ENCODE measurements at regions not wholly inside any gene's neighbourhood (a gene's known extent, or its start where the extent isn't known, plus 50 kb on each side); places are given as distances from the start of the nearest gene placed in this dataset.
"Not testable (repeated sequence)": the region's sequence is repeated elsewhere in the genome, so short reads cannot be mapped to it uniquely, and the experiment has no call there.

DNA sequence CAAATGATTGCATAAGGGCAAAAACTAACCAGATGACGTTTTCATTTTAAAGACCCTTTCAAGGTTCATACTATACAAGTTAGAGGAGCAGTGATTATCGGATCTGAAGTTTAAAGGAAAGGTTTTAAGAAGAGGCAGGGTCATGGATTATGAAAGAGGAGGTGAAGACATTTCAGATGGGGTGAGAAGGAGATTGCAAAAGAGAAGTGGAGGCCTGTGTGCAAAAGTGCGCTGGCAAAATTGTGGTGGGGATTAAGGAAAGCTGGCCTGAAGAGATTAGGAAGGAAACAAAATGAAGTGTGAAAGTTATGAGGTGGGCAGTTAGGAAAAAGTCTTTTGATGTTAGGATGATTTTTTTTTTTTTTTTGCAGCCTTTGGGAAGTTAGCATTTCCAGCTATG, 935.7 kb upstream of the FAM98A start:
- DNase-seq (ENCODE audit: low read depth): no peak

DNA sequence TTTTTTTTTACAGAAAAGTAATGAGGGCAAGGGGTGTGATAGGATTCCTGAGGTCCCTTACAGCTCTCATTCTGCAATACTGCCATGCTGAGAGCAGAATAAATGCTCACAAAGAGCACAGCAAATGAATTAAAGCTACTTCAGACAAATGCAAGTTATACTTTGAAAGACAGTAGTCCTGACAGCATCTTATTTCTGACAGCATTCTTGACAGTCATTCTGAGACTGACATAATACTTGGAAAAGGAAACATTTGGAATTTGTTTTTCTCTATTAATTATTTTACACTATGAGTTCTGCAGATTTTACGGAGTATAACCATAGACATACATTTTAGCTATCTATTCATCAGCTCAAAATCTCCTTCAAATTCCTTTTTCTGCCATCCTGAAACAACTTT, 935.2 kb upstream of the FAM98A start:
- no peak for DNase-seq (ENCODE audit: low read depth)

DNA sequence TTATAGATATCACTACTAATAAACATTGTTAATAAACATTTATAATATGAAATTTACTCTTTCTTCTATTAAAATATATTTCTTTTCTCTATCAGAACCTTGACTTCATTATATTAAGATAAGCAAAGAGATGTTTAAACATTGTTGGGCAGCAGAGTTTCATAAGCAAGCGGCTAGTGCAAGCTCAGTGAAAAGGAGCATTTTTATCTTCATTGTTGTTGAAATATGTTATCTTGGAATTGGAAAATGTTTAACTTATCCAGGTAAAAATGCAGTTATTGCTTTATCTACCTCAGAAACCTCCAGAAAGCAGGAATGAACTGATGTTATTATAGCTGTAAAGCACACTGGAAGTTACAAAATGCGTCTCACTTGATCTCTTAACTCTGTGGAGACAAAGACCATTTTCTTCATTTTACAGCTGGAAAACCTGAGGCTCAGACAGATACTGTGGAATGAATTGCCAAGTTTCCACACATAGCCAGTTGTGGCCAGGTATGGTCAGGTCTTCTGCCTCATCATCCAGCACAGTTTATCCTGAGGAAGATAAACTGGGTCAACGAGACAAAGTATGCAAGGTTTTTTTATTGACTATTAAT, 934.6 kb upstream of the FAM98A start:
- DNase-seq (ENCODE audit: low read depth): no peak

DNA sequence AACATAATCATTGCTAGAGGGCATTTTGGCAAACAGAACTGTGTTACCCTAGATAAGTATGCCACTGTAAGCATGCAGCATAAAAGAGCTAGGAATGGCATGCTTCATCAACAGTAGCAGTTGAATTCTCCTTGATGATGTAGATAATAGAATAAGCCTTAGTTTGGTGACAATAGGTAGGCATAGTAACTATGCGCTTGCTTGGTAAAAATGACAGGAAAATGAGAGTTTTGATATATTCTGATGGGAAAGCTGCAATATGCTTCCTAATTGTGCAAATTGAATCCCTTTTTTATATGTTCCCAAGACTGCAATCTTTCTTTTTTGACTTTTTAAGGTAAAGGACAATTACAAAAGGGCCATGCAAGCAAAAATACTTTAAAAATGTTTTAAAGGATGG, 930.9 kb upstream of the FAM98A start:
- DNase-seq (ENCODE audit: low read depth): no peak

DNA sequence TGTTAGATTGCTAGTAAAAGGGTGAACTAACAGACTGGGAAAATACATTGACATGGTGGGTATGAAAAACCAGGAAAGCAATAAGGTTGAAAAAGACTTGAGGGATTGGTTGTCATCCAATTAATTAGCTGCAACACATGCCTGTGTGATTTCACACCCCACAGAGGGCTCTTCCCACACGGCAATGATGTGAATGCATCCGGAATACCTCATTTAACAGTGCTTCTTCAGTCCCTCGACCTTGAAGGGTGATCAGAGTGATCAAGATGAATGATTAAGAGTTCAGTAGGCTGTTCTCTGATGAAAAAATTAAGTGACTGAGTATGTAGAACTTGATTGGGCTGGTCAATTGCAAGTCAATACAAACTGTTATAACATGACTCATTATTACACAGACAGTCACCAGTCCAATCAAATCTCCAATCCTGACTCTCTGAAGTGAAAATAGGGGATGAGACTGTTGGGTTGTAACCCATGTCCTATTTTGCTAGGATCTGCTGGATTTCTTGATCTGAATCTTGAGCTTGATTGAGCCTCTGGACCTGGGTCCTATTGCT, 924.9 kb upstream of the FAM98A start:
- no peak for DNase-seq (ENCODE audit: low read depth)

- DNase-seq (ENCODE audit: low read depth): no peak
Measured at GRCh38 chr2:34519659-34520058, 920.6 kb upstream of the FAM98A start.

- DNase-seq (ENCODE audit: low read depth): no peak
Measured at GRCh38 chr2:34498561-34498960, 899.5 kb upstream of the FAM98A start.

GRCh38 chr2:34494192-34494591, 895.1 kb upstream of the FAM98A start:
- not testable (repeated sequence) for DNase-seq (ENCODE audit: low read depth)

- no peak for DNase-seq (ENCODE audit: low read depth)
Measured at GRCh38 chr2:34492561-34493455, 893.7 kb upstream of the FAM98A start.

DNA sequence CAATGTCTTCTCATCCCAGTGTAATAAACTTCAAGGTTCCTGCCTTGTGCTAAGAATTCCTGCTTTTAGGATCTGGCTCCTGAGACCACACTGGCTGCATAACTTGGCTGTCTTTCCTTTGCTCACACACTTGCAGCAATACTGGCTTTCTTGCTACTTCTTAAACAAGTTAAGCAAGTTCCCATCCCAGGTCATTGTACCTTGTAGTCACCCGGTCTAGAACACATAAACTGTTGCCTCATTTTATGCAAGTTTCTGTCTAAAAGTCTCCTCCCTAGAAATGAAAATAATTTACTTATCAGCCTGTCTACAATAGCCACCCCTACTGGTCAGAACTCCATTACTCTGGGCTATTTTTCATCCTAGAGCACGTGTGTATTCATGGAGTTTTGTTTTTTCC, 887.9 kb upstream of the FAM98A start:
- DNase-seq (ENCODE audit: low read depth): no peak

- no peak for DNase-seq (ENCODE audit: low read depth)
Measured at GRCh38 chr2:34481542-34481941, 882.4 kb upstream of the FAM98A start.

DNA sequence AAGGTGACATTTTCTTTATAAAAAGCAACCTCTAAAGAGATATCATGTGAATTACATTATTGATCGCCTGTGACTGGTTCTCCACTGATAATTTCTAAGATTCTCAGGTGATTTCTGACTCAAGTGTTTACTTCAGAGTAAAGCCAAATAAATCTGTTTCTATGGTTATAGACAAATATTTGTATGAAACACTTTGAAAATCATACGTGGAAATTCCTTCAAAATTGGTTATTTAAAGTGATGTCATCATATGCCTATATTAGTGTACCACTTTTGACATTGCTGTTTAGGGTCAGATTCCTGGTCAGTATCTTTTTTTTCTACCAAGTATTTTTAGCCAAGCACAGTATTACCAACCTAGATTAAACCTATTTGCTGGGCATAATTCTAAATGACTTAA, 881.3 kb upstream of the FAM98A start:
- DNase-seq (ENCODE audit: low read depth): no peak

DNA sequence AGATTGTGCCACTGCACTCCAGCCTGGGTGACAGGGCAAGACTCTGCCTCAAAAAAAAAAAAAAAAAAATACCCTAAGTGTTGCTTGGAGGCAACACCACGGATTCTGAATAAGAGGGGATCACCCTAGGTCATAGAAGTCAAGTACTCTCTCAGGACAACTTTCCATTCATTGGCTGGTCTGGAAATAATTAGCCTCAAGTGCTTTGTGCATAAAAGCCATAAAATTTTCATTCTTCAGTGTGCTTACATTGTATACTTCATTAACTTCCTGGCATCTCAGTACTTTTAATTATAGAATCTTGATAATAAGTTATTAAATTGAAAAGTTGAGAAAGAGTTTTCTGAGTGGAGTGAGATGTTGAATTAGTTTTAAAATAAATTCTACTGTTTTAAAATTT, 876.1 kb upstream of the FAM98A start:
- no peak for DNase-seq (ENCODE audit: low read depth)

DNA sequence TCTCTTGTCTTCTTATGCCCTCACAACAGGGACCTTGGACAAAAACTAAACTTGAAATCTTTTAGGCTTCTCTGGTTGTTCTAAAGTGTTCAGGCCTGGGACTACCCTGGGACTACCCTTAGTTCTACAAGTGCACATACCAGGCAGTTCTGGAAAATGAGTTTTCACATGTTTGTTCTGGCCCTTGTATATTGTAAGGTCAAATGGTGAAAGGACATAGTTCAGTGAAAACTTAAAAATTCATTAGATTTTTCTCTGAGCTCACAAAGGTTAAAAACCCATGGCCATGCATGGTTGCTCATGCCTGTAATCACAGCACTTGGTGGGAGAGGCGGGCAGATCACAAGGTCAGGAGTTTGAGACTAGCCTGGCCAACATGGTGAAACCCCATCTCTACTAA, 875.5 kb upstream of the FAM98A start:
- DNase-seq (ENCODE audit: low read depth): no peak

DNA sequence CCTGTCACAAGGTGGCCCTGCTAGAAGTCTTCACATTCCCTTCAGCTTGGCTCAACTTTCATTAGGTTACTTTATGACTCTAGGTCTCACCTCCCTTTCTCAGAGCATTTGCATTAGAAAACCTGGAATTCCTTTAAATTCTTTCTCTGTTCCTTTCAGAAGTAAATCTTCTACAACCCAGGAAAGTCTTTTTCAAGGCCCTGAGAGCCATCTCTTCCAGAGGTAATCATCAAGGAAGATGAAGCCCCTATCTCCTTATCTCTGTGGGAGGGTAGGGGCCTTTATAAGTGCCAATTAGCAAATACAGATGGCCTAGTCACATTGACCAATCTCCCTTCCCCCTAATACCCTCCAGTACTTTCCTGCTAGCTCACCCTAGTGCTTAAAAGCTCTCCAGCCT, 848.0 kb upstream of the FAM98A start:
- DNase-seq (ENCODE audit: low read depth): no peak

- no peak for DNase-seq (ENCODE audit: low read depth)
Measured at GRCh38 chr2:34423301-34423700, 824.2 kb upstream of the FAM98A start.

- DNase-seq (ENCODE audit: low read depth): no peak
Measured at GRCh38 chr2:34419856-34420255, 820.8 kb upstream of the FAM98A start.

DNA sequence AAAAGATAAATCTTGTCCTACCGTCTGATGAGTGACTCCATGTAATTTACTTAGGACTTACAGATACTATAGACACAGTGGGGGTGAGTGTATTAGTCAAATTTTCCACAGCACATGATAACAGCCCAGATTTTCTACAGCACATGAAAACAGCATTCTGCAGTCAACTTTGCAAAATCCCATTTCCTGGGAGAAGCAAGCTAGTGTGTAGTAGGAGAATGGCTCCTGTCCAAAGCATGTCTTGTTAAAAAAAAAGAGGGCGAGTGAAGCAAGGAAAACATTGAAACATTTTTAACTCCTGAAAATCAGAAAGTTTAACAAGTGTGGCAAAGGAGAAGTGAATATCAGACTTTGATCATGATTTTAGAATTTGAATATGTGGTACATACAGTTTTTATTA, 817.8 kb upstream of the FAM98A start:
- DNase-seq (ENCODE audit: low read depth): no peak

- DNase-seq (ENCODE audit: low read depth): no peak
Measured at GRCh38 chr2:34414856-34415255, 815.8 kb upstream of the FAM98A start.

DNA sequence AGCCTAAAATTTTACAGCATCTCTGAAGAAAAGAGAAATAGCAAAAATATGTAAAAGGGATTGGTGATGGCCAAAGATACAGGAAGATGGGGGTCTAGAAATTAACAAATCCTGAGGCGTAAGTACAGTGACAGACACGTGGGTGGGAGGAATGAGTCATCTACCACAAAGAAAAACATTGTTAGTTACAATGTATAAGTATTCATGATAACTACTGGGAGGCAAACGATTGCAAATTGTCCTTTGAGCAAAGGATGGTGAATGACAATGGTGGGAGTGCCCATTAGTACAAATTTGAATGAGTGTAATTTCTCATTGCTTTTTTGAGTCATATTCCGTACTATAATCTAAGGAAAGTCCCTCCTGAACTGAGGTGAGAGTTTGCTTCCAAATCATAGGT, 809.0 kb upstream of the FAM98A start:
- no peak for DNase-seq (ENCODE audit: low read depth)

- DNase-seq (ENCODE audit: low read depth): no peak
Measured at GRCh38 chr2:34403512-34403911, 804.4 kb upstream of the FAM98A start.

GRCh38 chr2:34402376-34402775, 803.3 kb upstream of the FAM98A start:
- DNase-seq (ENCODE audit: low read depth): no peak

- DNase-seq (ENCODE audit: low read depth): no peak
Measured at GRCh38 chr2:34401186-34401585, 802.1 kb upstream of the FAM98A start.

DNA sequence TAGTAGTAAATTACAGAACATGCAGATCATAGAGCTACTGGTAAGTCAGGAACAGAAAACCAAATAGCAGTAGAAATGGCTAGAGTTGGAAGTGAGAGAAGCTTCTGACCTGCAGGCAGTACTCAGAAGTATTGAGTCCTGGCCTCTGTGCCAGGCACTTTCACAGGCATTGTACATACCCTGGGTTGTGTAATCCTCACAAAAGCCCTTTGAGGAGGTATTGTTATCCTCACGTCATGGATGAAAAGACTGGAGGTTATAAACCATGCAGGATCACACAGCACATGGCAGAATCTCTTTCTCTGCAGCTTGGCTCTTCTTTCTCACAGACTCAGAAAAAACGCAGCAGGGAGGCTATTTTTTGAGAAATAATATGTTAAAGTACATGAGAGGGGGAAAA, 789.3 kb upstream of the FAM98A start:
- DNase-seq (ENCODE audit: low read depth): no peak
